ENCODE measurements at regions not wholly inside any gene's neighbourhood (a gene's known extent, or its start where the extent isn't known, plus 50 kb on each side); places are given as distances from the start of the nearest gene placed in this dataset.

DNA sequence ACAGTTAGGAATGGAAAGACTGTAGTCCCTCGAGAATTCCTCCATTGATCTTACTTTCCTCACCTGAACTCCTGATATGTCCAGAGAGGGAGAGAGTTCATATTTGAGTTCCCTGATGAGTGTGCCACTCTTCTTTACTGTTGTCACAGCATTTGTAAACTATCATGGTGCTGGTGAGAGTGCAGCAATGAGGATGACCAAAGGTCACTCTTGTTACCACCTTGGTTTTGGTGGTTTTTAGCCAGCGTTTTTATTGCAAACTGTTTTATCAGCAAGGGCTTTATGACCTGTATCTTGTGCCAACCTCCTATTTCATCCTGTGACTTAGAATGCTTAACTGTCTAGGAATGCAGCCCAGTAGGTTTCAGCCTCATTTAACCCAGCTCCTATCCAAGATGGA is 1062.5 kb downstream of the BCL11A start:
- no peak for DNase-seq

DNA sequence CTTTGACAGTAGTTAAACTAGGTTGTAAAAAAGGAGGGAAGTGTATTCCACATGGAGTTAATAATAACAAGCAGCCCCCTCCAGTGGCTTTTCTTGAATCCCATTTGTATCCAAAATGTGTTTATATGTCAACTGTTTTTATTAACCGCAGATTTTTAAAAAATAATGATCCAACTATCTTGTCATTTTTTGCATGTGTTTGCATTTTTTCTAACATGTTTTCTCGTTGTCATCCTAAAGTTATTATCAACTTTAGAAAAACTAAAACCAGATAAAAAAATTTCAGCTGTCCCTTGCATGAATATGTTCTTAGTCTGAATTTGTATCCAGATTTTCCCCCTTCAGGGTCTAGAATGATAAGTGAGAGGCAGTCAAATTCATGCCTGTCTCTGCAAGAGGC is 1063.3 kb downstream of the BCL11A start:
- DNase-seq: no peak

DNA sequence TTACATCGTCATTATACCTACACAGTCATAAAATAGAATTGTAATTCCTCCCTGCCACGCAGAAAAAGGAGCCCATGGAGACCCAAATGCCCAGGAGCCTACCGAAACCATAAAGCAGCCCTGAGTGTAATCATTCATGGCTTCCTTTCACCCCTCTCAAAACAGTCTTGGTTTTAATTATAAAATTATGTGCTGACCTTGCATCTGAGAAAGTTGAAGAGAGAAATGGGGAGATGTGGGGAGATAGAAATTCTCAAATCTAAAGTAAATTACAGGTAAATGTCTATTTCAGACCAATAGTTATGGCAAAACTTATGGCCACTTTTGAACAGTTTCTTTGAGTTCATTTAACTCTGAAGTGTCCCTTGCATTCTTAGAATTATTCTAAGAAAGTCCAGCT is 1068.8 kb downstream of the BCL11A start:
- DNase-seq: no peak

DNA sequence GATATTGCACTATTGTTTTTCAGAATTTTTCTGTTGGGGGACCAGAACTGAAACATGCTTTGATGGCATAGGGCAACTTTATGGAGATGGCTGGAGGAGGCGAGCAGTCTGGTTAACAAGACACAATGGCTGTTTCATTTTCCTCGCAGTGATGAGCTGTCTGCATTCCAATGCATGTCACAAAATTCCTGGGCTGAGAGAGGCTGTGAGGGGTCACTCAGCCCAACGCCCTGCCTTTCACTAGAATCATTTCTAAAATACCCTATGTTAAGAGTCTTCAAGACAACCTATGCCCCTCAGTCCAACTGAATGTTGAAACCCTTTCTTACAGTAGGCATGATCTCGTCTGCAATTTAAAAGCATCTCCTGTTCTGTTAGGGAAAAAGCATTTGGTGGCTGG is 1090.0 kb downstream of the BCL11A start:
- no peak for DNase-seq

DNA sequence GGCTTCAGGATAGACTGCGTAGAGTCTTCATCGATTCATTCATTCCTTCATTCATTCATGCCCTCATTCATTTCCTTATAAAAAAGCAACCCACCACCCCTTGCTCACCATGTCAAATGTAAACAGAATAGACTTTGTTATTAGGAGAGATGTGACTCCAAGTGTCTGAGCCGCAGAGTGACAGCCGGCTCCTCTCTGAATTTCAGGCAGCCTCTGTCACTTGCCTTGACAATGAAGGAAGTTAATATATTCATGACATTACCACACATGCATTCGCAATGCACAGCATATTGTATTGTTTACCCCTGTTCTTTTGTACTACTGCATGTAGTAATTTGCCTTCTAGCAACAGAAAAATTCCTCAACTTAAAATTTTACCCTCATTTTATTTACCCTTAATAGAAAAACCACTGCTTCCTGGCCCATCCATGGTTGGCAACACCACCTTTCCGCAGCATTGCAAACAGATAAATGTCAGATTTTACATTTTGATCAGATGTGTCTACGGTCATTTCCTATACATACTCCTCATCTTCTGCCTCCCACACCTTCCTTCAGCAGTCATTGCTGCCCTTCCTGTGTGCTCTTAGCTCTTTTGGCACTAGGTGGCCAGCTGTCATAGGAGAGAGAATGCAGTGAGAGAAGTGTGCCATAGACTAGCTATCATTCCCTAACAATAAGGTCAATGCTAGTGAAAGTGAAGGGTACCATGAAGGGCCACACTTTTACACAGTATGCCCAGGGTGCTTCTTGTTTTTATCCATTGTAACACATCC is 1090.8 kb downstream of the BCL11A start:
- no peak for DNase-seq

DNA sequence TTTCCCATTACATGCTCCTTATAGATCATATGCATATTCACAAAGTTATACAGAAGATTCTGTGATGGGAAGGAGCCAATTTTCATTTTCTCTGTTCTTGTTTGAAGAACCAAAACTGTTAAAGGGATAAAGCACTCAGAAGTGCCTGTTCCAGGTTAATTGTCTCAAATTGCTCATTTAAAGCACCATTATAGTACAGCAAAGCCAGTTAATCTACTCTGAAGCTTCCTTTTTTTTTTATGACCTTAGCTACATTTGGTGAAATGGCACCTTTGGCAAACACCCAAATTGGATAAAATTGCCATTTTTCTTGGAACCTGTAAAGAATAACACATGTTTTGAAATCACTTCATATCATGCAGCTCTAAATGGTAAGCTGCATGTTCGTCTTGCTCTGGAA is 1092.3 kb downstream of the BCL11A start:
- DNase-seq: peak; percentile 7

DNA sequence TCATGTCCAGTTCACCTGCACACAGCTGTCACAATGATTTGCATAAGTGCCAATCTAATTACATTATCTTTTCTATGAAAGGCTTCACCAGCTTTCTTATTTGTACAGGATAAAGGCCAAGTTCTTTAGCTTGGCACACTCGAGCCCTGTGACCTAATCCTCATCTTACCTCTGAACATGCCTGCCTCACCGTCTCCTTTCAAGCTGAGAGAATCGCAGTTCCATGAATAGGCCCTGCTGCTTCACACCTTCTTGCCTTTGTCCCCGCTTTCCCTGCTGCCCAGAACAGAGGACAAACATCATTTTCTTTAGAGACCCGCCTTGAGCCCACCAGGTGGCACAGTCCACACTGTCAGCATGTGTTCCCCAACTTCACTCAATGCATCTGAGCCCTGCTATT is 1094.7 kb downstream of the BCL11A start:
- DNase-seq: peak; percentile 14

DNA sequence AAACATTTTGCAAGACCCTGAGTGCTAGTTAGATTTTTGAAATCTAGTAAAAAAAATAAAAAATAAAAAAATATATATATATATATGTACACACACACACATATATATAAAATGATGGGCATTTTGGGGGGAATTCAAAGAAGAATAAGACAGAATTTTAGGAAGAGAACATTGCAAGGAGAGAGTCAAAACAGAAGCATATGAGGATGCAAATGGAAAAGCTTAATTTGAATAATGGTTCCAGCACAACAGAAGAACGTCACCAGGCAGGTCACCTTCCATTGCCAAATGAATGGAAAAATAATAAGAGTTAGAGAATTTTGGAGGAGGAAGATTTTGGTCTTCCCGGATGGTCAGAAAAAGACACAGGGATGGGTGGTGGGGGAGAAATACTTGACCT is 1097.2 kb downstream of the BCL11A start:
- DNase-seq: no peak

DNA sequence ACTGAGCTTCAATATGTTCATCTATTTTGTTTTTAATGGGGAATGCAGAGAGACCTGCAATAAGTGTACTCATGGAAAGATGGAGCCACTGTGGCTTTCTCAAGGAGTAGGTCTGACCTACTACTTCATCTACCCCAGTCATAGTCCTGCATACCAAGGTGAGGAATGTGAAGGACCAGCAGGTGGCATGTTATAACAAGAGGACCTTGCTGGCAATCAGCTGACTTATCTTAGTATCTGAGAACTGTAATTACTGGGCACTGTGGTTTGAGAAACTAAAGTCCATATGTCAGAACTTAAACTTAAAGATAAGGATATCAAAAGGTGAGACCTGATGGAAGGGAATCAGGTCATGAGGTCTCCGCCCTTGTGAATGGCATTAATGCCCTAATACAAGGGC is 1104.2 kb downstream of the BCL11A start:
- DNase-seq: no peak

DNA sequence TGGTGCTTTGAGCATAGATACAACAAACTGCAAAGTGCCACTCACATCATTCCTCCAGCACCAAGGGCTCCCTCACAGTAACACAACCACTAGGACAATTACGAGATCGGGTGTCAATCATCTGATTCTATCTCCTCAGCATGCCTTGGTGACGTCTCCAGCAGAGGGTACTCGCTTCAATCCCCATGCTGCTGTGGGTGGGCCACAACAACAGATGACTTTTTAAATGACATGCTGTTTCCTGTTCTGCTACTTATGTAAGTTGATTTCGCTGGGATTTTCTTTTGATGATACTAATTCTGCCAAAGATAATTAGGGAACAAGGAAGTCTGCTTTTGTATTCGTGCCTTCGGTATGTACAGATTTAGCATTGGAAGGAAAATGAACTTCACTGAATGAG is 1113.0 kb downstream of the BCL11A start:
- no peak for DNase-seq

DNA sequence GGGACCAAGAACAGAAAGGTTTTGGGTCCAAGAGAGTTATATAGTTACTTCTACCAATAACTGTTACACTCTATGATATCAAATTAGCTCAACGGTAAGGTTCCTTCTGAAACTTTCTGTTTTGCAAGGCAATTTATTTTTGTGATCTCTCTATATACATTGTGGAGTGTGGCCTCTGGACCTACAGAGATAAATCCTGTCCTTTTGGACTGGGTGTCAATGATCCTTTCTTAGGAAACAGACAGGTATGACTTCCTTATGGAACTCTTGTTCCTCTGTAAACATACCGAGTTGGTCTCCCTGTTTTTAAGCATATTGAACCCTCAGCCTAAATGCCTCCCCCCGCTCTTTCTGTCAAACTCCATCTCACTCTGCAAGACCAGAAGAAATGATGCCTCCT is 1117.8 kb downstream of the BCL11A start:
- DNase-seq: no peak

DNA sequence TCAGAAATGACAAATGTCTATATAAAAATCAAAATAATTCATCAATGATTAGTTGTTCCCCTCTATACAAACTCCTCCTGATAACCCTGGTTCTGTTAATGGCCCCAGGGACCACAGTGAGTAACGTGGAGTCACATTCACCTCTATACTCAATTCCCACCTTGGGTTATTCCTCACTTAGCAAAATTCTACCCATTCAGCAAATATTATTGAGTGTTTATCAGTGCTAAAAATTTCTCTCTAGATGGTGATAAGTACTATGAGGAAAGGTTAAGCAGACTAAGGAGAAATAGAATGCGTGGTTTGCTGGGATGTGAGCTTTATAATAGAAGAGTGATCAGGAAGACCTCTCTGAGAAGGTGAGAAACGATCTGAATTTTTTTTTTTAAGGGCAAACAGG is 1124.5 kb downstream of the BCL11A start:
- DNase-seq: no peak

DNA sequence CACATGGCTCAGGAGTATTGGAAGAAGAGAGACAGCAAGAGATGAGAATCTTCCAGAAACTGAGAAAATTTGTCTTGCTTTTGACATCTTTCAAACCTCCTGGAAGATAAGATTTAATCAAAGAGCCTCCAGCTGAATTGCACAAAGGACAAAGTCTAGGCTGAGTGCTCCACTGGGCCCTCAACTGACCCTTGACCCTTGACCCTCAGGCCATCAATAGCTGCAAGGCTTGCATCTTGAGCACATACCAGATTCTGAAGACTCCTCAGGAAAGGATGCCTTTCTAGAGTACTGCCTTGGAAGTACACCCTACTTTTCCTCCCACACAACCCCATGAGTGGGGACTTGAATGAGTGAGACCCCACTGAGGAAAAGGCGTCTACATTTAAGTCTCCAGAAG is 1125.5 kb downstream of the BCL11A start:
- DNase-seq: no peak

DNA sequence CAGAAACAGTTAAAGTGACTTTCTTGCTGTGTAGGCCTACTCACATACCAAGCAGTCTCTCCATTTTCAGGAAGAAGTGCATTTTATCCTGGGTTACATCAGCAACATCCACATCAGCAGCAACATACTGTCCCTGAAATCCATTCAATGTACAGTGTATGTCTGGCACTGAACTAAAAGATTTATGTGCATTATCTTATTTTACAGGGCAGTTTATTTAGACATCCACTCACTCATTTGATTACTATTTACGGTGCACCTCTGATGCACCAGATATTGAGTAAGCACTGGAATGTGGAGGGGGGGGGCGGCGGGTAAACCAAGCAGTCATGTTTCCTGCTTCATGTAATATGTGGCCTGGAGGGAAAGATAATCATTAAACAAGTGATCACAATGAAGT is 1128.2 kb downstream of the BCL11A start:
- no peak for DNase-seq

DNA sequence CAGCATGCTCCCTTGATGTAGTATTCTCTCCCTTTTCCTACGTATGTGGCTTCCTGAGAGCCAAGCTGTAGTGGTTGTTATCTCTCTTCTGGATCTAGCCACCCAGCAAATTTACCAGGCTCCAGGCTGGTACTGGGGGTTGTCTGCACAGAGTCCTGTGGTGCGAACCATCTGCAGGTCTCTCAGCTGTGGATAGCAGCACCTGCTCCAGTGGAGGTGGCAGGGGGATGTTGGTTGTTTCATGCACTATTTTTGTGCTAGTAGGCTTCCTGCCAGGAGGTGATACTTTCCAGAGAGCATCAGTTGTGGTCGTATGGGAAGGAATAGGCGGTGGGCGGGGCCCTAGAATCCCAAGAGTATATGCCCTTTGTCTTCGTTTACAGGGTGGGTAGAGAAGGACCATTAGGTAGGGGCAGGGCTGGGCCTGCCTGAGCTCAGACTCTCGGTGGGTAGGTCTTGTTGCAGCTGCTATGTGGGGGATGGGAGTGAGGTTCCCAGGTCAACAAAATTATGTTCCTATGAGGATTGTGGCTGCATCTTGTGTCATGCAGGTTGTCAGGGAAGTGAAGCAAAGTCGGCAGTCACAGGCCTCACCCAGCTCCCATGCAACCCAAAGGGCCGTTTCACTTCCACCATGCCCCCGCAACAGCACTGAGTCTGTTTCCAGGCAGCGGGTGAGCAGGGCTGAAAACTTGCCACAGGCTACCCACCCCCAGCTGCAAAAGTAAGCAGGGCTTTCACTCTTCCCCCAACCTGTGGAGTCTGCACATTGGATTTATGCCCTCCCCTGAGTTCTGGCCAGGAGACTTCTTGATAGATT is 1139.5 kb downstream of the BCL11A start:
- no peak for DNase-seq

DNA sequence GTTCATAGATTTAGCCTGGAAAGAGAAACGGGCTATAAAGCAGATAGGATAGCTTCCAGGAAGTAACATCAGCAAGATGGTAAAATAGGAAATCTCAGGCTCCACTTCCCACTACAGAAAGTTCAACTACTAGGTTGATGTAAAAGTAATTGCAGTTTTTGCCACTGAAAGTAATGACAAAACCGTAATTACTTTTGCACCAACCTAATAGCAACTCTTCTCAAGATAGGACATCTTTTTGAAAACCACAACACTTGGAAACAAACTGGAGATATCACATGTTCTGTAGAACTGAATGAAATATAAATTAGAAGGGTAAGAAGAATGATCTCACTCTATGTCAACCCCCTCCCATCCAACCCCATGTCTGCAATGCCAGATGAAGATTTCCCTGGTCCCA is 1154.3 kb downstream of the BCL11A start:
- no peak for DNase-seq

DNA sequence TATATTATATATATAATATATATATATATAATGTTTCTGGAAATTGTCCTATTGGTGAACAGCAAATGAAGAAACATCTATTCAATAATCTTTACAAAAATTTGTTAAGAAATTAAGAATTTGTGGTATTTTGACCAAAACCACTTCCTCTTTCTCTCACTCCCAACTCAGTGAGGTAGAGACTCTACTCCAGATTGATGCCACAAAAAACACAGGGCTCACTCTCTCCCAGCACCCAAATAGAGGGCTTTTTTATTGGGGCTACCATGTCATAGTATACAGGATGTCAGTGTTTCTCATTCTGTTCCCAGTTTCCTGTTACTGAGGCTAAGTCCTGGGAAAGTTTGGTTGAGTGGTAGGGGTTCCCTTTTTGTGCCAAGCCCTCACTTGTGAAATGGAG is 1155.4 kb downstream of the BCL11A start:
- no peak for DNase-seq

DNA sequence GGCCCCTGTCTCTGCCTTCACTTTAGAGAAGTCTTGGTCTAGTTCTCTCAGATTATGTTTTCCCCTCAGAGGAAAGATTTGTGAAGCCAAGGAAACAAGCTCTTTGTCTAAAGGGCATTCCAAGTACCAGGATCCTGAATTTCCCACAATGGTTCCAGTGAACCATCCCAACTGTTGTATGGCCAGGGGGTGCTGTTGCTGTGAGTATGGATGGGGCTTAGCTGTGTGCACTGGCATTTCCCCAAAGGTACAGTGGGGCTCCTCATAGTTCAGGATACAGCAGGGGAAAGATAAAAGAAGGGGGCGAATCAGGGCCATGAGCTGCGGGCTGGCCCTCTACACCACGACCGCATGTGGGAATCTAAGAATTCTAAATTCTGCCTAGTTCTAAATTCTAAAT is 1154.0 kb upstream of the FANCL start:
- DNase-seq: no peak

DNA sequence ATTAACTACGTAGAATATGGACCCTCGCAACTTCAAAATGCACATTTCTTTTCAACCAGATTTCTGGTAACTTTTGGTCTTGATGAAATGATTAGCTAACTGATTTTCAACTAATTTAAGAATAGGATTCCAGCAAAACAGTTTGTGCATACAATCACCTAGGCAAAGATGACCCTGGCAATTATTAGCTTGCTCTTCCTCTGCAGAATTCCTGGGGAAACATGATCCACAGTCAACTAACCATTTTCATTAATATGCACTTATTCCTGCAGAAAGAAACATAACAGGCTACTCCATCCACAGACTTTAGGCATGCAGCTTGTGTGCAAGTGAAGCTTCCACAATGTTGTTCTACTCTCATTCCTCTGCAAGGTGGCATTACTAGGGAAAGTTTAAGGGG is 1150.8 kb upstream of the FANCL start:
- no peak for DNase-seq

DNA sequence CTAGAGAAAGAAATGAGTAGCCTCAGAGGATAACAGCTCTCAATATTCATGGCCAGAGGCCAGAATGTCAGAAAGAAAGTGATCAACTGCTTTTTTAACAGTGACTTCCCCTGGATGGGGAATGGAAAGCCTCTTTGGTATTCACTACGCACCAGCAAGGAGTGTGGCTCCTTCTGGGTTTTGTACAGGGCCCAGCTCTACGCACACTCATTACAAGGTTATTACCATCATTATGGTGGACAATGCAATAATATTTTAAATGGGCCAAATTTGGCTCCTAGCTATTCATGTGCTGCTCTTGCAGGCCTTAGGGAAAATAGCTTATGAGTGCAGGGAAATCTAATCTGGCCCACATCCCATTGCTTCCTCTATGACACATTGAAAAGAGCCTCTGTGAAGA is 1149.5 kb upstream of the FANCL start:
- no peak for DNase-seq

DNA sequence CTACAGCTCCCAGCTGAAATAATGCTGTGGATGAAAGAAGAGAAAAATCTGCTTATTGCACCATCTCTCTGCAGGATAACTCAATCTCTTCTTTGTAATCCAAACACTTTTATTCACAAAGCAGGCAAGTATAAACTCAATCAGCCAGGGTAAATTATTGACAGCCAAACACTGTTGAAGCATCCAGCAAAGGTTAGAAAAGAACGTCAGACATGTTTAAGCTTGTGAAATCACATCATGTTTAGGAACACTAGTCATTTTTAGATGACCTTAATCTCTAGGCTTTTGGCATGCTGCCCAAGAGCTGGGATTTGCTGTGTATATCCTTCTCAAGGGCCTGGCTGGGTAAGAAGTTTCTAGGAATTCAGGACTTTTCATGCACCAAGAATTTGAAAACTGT is 1148.1 kb upstream of the FANCL start:
- DNase-seq: no peak

DNA sequence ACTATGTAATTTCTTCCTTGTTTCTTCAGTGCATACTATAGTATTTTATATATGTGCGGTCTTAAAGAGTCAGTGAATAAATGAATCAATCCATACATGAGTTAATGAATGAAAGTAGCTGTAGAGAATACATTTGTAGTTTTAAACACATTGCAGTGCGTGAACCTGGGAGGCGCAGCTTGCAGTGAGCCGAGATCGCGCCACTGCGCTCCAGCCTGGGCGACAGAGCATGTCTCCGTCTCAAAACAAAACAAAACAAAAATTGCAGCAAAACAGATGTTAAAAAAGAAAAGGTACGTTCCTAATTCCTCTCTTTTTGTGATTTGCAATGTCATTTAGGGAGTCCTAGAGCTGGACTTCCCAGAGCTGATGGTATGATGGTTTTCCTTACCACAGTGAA is 1144.8 kb upstream of the FANCL start:
- DNase-seq: no peak

DNA sequence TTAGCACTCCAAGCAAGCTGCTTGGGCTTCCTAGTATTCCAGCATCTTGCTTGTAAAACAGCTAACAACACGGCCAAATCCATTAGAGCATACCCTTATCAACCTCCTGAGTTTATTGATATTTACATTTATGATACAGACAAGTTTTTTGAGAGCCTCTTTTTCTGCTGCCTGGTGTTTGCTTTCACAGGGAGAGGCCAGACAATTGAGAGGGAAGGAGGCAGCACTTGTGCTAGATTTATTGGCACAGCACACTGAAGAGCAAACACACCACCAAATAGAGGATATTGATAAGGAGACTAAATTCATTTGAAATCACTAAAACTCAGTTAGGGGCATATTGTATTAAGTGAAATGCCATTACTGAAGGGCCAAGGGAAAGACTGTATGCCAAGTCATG is 1142.3 kb upstream of the FANCL start:
- no peak for DNase-seq

DNA sequence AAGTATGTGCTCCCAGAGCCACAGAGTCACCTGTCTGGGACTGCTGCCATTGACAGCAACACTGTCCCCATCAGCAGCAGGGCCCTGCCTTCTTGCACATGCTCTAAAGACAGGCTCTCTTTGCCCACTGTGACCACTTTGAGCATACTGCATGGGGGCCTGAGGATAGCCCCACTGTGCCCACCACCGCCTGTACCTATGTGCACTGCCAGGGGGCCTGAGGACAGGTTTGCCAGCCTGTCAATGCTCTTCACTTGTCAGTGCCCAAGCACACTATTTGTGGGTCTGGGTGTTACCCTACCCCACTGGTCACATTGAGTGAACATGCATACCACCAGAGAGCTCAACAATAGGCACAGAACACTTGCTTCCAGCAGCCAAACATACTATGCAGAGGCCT is 1137.0 kb upstream of the FANCL start:
- no peak for DNase-seq

DNA sequence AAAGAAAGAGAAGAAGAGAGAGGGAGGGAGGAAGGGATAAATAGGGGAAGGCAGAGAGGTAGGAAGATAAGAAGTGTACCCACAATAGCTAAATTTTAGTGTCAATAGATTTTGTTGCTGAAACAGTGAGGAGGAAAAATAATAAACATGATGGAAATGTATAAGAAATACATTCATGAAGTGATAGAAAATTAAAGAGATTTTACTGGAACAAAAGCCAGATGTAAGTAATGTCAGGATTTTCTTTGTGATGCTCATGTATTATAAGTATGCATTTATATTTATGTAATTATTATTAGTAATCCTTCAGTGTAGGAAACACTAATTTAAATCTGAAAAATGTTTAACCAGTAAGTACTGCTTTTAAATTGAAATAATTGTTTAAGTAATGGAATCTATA is 1125.2 kb upstream of the FANCL start:
- no peak for DNase-seq
